Astrocyte of the spinal cord (primary cell): ENCODE measurements at regions not wholly inside any gene's neighbourhood (a gene's known extent, or its start where the extent isn't known, plus 50 kb on each side); places are given as distances from the start of the nearest gene placed in this dataset.
A peak's percentile ranks its signal among the peaks of the same experiment; 100 is the strongest.

Experiments
- DNase-seq: peaks from one replicate; pipeline ENCODE4 v3.0.0; 2011; ENCODE audit warnings: low read depth, low spot score
- H3K4me3 ChIP-seq: 2 replicates; pipeline ENCODE4 v1.5.1; 2011; ENCODE audit warnings: low read depth, mild to moderate bottlenecking, low read length, moderate library complexity
- CTCF ChIP-seq: IDR thresholded peaks from 2 replicates; pipeline ENCODE4 v1.5.1; 2012; ENCODE audit warnings: low read depth, mild to moderate bottlenecking, low read length, inconsistent platforms
- in situ Hi-C: cut with HindIII; loops from 2 replicates; pipeline ENCODE4 v1.10.0; 2017; ENCODE audit warnings: low sequenced_read_pairs

GRCh38 chr1:224061436-224061835 is 52.5 kb upstream of the FBXO28 start:
- no peak for DNase-seq
- no peak overlapping the region for H3K4me3 ChIP-seq
- TF ChIP-seq CTCF, result no peak
- in situ Hi-C loops, result no loop called here

GRCh38 chr1:224059897-224060427 is 53.9 kb upstream of the FBXO28 start:
- DNase-seq, result no peak

GRCh38 chr1:224058303-224058702 is 55.6 kb upstream of the FBXO28 start:
- in situ Hi-C loops, result no loop called here
- H3K4me3 ChIP-seq, result no peak overlapping the region
- no peak for TF ChIP-seq CTCF
- peak; percentile 51 for DNase-seq

More at GRCh38 chr1:224059897-224060427, 53.9 kb upstream of the FBXO28 start:
- H3K4me3 ChIP-seq, result no peak overlapping the region
- TF ChIP-seq CTCF, result no peak
- in situ Hi-C loops, result no loop called here

GRCh38 chr1:224057461-224058199 is 56.3 kb upstream of the FBXO28 start:
- TF ChIP-seq CTCF, result no peak
- no peak overlapping the region for H3K4me3 ChIP-seq
- DNase-seq, result no peak
- in situ Hi-C loops, result no loop called here

- no peak overlapping the region for H3K4me3 ChIP-seq
- DNase-seq, result no peak
- in situ Hi-C loops, result no loop called here
- TF ChIP-seq CTCF, result no peak
These were observed 59.3 kb upstream of the FBXO28 start for GRCh38 chr1:224054611-224055010.

DNA sequence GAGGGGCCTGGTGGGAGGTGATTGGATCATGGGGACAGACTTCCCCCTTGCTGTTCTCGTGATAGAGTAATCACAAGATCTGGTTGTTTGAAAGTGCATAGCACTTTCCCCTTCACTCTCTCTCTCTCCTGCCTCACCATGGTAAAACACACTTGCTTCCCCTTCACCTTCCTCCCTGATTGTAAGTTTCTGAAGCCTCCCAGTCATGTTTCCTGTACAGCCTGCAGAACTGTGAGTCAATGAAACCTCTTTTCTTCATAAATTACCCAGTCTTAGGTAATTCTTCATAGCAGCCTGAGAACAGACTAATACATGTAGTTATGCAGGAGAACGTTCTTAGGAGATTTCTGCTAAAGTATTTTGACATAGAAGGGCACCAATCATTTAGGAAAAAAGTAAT is 59.9 kb upstream of the FBXO28 start:
- TF ChIP-seq CTCF, result no peak
- DNase-seq, result no peak
- in situ Hi-C loops, result no loop called here

More for the DNA sequence above, 59.9 kb upstream of the FBXO28 start:
- no peak overlapping the region for H3K4me3 ChIP-seq
